ENCODE measurements at regions not wholly inside any gene's neighbourhood (a gene's known extent, or its start where the extent isn't known, plus 50 kb on each side); places are given as distances from the start of the nearest gene placed in this dataset.

DNA sequence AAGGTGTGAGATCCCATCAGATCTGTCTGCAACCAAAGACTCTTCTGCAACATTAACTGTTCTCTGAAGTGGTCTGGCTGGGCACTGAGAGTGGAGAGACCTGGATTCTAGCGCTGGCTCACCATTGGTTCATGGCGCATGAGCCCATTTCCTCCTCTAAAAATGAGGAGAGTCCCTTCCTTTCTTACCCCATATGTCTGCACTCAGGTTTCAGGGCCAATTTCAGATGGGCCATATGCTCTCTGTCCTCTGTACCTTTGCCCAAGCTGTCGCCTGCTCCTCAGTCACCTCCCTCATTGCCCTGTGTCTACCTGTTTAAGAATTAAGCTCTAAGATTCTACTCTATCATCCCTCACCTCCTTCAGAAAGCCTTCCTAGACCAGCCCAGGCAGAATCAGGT, 484.7 kb downstream of the INSC start:
- Histone ChIP-seq H3K4me3 (no peak overlapping the region), H3K27ac (no peak overlapping the region), H3K4me1 (no peaks in the 10 kb centered on the region), H3K27me3 (replicated peaks in 1 of 7) (no peaks in the 10 kb centered on the region), H3K36me3 (no peaks in the 10 kb centered on the region), H3K9me3 (no peaks in the 10 kb centered on the region)
- TF ChIP-seq POLR2AphosphoS5 (IDR thresholded peaks at IDR 0.05), result no peak
- no peak for TF ChIP-seq POLR2A (IDR thresholded peaks at IDR 0.05)
- TF ChIP-seq, protein P1, sequence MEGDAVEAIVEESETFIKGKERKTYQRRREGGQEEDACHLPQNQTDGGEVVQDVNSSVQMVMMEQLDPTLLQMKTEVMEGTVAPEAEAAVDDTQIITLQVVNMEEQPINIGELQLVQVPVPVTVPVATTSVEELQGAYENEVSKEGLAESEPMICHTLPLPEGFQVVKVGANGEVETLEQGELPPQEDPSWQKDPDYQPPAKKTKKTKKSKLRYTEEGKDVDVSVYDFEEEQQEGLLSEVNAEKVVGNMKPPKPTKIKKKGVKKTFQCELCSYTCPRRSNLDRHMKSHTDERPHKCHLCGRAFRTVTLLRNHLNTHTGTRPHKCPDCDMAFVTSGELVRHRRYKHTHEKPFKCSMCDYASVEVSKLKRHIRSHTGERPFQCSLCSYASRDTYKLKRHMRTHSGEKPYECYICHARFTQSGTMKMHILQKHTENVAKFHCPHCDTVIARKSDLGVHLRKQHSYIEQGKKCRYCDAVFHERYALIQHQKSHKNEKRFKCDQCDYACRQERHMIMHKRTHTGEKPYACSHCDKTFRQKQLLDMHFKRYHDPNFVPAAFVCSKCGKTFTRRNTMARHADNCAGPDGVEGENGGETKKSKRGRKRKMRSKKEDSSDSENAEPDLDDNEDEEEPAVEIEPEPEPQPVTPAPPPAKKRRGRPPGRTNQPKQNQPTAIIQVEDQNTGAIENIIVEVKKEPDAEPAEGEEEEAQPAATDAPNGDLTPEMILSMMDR (IDR thresholded peaks at IDR 0.05 in 8 of 11, conservative IDR thresholded peaks at IDR 0.05 in 3 of 11), result no peak
- intact Hi-C loops (cut with DNase I; ENCODE audit: low total_unique reads), result no loop called here
- 87 to 99% (median 97%) methylated on average over 3 of the region's 3 CpGs for WGBS, 5 donors
- DNase-seq, result no peak

DNA sequence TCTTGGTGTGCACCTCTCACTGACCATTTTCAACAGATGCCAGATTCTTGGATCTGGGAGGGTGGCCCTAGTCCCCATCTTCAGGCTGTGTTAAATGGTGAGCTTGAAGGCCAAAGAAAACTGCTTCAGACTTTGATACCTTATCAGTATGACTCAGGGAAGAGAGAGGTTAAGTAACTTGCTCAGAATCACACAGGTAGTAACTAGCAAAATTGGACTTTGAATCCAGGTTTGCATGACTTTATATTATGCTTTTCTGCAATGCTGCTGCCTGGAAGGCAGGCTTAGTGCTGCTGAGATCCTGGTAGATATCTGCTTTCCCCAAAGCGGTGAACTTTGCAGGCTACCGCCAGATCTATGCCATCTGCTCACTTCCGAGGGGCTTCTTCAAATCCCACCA, 487.3 kb downstream of the INSC start:
- no peaks in the 10 kb centered on the region for H3K9me3 ChIP-seq
- no peaks in the 10 kb centered on the region for H3K36me3 ChIP-seq
- no peaks in the 10 kb centered on the region for H3K27me3 ChIP-seq (replicated peaks in 1 of 7)
- DNase-seq, result no peak
- 91 to 100% (median 95%) methylated on average over 3 of the region's 3 CpGs for WGBS, 5 donors
- H3K4me1 ChIP-seq, result no peaks in the 10 kb centered on the region
- TF ChIP-seq POLR2AphosphoS5 (IDR thresholded peaks at IDR 0.05) (no peak), POLR2A (IDR thresholded peaks at IDR 0.05) (no peak)
- TF ChIP-seq, protein P1 (IDR thresholded peaks at IDR 0.05 in 8 of 11, conservative IDR thresholded peaks at IDR 0.05 in 3 of 11), result no peak
- intact Hi-C loops (cut with DNase I; ENCODE audit: low total_unique reads), result loop anchor here (10.0 kb wide), 1 partner anchor 83 kb away; no protein-coding TSS in a partner anchor
- H3K4me3 ChIP-seq, result no peak overlapping the region
- no peak overlapping the region for H3K27ac ChIP-seq

DNA sequence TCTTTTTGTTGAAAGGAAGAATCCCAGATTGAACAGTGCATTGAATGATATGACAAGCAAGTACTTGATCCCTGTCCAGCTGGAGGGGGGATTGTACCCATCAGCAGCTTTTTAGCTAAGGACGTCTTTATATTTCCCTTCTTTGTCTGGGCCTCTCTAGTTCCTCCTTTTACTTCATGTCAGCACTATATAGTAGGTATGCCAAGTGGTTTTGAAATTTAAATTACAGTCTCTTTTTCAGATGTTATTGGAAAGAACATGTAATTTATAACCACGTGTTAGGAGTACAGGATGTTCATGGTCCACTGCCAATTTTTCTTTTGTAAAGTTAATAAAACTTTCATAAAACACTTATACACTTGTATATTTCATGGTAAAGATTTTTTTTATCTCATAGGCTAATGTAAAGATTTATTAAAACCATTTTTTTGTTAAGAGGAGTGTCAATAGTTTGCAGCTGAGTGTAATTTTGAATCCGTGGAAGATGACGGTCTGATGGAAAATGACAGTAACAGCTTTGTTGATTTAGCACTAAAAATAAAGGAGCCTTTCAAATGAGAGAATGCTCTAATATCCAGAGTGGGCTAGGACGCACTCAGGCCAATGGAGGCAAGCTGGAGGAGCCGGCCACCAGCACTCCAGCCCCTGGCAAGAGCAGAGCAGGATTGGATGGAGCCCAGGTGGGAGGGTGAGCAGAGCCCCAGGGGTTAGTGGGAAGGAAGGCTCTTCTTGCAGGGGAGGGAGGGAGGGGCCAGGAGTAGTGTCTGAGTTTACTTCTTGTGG, 488.3 kb downstream of the INSC start:
- H3K4me3 ChIP-seq, result no peak overlapping the region
- no peak overlapping the region for H3K27ac ChIP-seq
- H3K9me3 ChIP-seq, result no peaks in the 10 kb centered on the region
- no peaks in the 10 kb centered on the region for H3K36me3 ChIP-seq
- H3K27me3 ChIP-seq (replicated peaks in 1 of 7), result no peaks in the 10 kb centered on the region
- DNase-seq, result no peak
- no peaks in the 10 kb centered on the region for H3K4me1 ChIP-seq
- intact Hi-C loops (cut with DNase I; ENCODE audit: low total_unique reads), result loop anchor here (10.0 kb wide), 1 partner anchor 82 kb away; no protein-coding TSS in a partner anchor
- 43 to 56% (median 49%) methylated on average over 6 of the region's 6 CpGs for WGBS, 5 donors
- TF ChIP-seq, protein P1 (IDR thresholded peaks at IDR 0.05 in 8 of 11, conservative IDR thresholded peaks at IDR 0.05 in 3 of 11), result no peak
- no peak for TF ChIP-seq POLR2AphosphoS5 (IDR thresholded peaks at IDR 0.05)
- TF ChIP-seq POLR2A (IDR thresholded peaks at IDR 0.05), result no peak

DNA sequence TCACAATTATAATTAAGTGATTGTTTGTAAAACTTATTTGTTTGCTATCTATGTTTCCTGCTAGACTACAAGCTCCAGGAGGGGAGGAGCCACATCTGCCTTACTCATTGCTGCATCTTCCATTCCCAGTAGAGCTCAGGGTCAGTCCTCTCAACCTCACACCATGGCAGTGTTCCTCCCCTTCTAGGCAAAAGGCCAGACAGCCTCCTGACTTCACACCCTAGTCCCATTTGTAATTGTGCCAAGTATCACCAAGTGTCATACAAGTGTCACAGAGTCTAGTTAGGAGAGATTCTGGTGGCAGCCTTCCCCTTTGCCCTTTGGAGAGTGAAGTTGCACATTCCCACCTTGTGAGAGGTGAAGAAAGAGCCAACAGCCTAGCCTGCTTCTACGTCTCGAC, 490.4 kb downstream of the INSC start:
- TF ChIP-seq POLR2AphosphoS5 (IDR thresholded peaks at IDR 0.05) (no peak), POLR2A (IDR thresholded peaks at IDR 0.05) (no peak)
- TF ChIP-seq, protein P1 (IDR thresholded peaks at IDR 0.05 in 8 of 11, conservative IDR thresholded peaks at IDR 0.05 in 3 of 11), result no peak
- intact Hi-C loops (cut with DNase I; ENCODE audit: low total_unique reads), result loop anchor here (10.0 kb wide), 1 partner anchor 80 kb away; no protein-coding TSS in a partner anchor
- Histone ChIP-seq H3K27me3 (replicated peaks in 1 of 7) (no peaks in the 10 kb centered on the region), H3K4me1 (no peaks in the 10 kb centered on the region), H3K9me3 (no peaks in the 10 kb centered on the region), H3K36me3 (no peaks in the 10 kb centered on the region), H3K4me3 (no peak overlapping the region), H3K27ac (no peak overlapping the region)
- no peak for DNase-seq
- 83 to 94% (median 92%) methylated on average over 2 of the region's 2 CpGs for WGBS, 5 donors
